ENCODE measurements at regions not wholly inside any gene's neighbourhood (a gene's known extent, or its start where the extent isn't known, plus 50 kb on each side); places are given as distances from the start of the nearest gene placed in this dataset.
A peak's percentile ranks its signal among the peaks of the same experiment; 100 is the strongest.
"Not testable (repeated sequence)": the region's sequence is repeated elsewhere in the genome, so short reads cannot be mapped to it uniquely, and the experiment has no call there.

DNA sequence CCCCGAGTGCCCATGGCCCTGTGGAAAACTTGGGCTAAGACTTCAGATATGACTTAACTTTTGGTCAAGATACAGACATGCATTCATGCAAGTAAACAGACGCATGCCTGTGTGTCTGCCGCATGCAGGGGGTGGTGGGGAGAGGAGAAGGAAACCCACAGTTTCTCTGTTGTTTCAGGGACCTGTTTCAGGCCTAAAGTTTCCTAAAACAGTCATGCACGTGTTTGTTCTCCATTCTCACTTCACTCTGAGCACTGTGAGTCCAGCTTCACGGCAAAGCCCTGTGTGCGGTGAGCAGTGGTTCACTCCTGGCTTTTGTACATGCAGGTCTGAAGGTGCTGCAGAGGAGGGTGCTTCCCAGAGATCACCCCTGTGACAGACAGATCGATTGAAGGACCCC, 158.7 kb downstream of the FOXL1 start:
- Mint-ChIP-seq H3K27me3 (ENCODE audit: low read depth) (peaks cover 40% of the 10 kb centered on the region), H3K4me3 (no peak overlapping the region)

DNA sequence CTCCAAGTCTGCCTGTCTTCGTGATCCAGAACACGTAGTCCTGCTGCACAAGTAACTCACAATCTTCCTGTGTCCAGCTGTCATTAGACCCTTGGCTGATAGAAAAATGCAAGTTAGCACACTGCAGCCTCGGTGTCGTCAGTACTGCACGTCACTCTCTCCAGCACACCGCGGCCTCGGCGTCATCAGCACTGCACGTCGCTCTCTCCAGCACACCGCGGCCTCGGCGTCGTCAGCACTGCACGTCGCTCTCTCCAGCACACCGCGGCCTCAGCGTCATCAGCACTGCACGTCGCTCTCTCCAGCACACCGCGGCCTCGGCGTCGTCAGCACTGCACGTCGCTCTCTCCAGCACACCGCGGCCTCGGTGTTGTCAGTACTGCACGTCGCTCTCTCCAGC, 160.0 kb downstream of the FOXL1 start:
- H3K36me3 Mint-ChIP-seq; DNase-seq (ENCODE audit: low spot score in 2 of 2, unreplicated experiment in 2 of 2); H3K9me3 Mint-ChIP-seq; H3K27ac Mint-ChIP-seq; H3K4me3 Mint-ChIP-seq: not testable (repeated sequence)
- Mint-ChIP-seq H3K27me3 (ENCODE audit: low read depth) (peaks cover 27% of the 10 kb centered on the region), H3K4me1 (peaks cover 38% of the 10 kb centered on the region)

More for the DNA sequence above, 158.7 kb downstream of the FOXL1 start:
- no peak overlapping the region for H3K27ac Mint-ChIP-seq
- DNase-seq (ENCODE audit: low spot score in 2 of 2, unreplicated experiment in 2 of 2): no peak
- TF ChIP-seq, protein P1, sequence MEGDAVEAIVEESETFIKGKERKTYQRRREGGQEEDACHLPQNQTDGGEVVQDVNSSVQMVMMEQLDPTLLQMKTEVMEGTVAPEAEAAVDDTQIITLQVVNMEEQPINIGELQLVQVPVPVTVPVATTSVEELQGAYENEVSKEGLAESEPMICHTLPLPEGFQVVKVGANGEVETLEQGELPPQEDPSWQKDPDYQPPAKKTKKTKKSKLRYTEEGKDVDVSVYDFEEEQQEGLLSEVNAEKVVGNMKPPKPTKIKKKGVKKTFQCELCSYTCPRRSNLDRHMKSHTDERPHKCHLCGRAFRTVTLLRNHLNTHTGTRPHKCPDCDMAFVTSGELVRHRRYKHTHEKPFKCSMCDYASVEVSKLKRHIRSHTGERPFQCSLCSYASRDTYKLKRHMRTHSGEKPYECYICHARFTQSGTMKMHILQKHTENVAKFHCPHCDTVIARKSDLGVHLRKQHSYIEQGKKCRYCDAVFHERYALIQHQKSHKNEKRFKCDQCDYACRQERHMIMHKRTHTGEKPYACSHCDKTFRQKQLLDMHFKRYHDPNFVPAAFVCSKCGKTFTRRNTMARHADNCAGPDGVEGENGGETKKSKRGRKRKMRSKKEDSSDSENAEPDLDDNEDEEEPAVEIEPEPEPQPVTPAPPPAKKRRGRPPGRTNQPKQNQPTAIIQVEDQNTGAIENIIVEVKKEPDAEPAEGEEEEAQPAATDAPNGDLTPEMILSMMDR (IDR thresholded peaks at IDR 0.05; ENCODE audit: unreplicated experiment): no peak
- peaks cover 2% of the 10 kb centered on the region for H3K36me3 Mint-ChIP-seq
- peaks cover 10% of the 10 kb centered on the region for H3K9me3 Mint-ChIP-seq
- H3K4me1 Mint-ChIP-seq: peaks cover 44% of the 10 kb centered on the region

DNA sequence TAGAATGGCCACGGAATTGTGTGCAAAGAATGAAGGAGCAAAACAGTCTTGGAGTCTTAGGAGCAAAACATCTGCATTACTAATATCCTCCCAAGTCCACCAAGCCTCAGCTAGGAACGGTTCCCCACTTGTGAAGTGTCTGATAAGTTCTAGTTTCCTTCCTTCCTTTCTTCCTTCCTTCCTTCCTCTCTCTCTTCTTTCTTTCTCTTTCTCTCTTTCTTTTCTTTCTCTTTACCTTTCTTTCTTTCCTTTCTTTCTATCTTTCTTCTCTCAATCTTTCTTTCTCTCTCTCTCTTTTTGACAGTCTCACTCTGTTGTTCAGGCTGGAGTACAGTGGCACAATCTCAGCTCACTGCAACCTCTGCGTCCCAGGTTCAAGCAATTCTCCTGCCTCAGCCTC, 160.8 kb downstream of the FOXL1 start:
- TF ChIP-seq, protein P1 (IDR thresholded peaks at IDR 0.05; ENCODE audit: unreplicated experiment): no peak
- H3K36me3 Mint-ChIP-seq: peaks cover 2% of the 10 kb centered on the region
- no peak overlapping the region for H3K4me3 Mint-ChIP-seq
- H3K4me1 Mint-ChIP-seq: peaks cover 31% of the 10 kb centered on the region
- peaks cover 10% of the 10 kb centered on the region for H3K9me3 Mint-ChIP-seq
- no peak overlapping the region for H3K27ac Mint-ChIP-seq
- H3K27me3 Mint-ChIP-seq (ENCODE audit: low read depth): peaks cover 19% of the 10 kb centered on the region
- DNase-seq (ENCODE audit: low spot score in 2 of 2, unreplicated experiment in 2 of 2): no peak

DNA sequence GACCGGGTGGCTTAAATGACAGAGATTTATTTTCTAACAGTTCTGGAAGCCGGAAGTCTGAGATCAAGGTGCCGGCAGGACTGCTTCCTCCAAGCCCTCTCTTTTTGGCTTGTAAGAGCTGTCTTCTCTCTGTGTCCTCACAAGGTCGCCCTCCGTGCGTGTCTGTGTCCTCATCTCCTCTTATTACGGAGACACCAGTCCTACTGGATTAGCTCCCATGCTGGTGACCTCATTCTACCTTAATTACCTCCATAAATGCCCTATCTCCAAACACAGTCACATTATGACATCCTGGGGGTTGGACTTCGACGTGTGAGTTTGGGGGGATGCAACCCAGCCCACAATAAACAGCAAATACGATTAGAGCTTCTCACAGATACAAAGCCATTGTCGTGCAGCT, 161.5 kb downstream of the FOXL1 start:
- H3K4me3 Mint-ChIP-seq: no peak overlapping the region
- peaks cover 14% of the 10 kb centered on the region for H3K27me3 Mint-ChIP-seq (ENCODE audit: low read depth)
- peaks cover 10% of the 10 kb centered on the region for H3K9me3 Mint-ChIP-seq
- peaks cover 2% of the 10 kb centered on the region for H3K36me3 Mint-ChIP-seq
- TF ChIP-seq, protein P1 (IDR thresholded peaks at IDR 0.05; ENCODE audit: unreplicated experiment): no peak
- no peak overlapping the region for H3K27ac Mint-ChIP-seq
- peaks cover 26% of the 10 kb centered on the region for H3K4me1 Mint-ChIP-seq
- no peak for DNase-seq (ENCODE audit: low spot score in 2 of 2, unreplicated experiment in 2 of 2)

DNA sequence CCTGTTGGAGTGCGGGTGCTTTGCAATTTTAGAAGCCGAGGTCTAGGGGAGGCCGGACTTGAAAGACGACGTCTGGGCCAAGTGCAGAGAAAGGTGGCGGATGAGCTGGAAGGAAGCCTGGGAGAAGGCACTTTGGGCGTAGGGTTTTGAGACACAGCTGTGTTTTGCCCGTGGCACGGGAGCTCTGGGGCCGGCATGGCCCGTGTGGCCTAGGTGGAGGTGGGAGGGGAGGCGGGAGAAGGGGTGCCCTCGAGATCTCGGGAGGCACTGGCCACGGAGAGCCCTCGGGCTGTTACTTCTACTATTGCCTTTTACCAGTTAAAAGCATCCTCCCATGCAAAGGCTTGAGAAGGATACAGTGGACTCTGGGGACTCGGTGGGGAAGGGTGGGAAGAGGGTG, 161.9 kb downstream of the FOXL1 start:
- Mint-ChIP-seq H3K36me3 (peaks cover 2% of the 10 kb centered on the region), H3K27ac (no peak overlapping the region), H3K27me3 (ENCODE audit: low read depth) (peaks cover 13% of the 10 kb centered on the region), H3K4me1 (peaks cover 25% of the 10 kb centered on the region), H3K9me3 (peaks cover 10% of the 10 kb centered on the region), H3K4me3 (no peak overlapping the region)
- DNase-seq (ENCODE audit: low spot score in 2 of 2, unreplicated experiment in 2 of 2): no peak
- TF ChIP-seq, protein P1 (IDR thresholded peaks at IDR 0.05; ENCODE audit: unreplicated experiment): no peak

DNA sequence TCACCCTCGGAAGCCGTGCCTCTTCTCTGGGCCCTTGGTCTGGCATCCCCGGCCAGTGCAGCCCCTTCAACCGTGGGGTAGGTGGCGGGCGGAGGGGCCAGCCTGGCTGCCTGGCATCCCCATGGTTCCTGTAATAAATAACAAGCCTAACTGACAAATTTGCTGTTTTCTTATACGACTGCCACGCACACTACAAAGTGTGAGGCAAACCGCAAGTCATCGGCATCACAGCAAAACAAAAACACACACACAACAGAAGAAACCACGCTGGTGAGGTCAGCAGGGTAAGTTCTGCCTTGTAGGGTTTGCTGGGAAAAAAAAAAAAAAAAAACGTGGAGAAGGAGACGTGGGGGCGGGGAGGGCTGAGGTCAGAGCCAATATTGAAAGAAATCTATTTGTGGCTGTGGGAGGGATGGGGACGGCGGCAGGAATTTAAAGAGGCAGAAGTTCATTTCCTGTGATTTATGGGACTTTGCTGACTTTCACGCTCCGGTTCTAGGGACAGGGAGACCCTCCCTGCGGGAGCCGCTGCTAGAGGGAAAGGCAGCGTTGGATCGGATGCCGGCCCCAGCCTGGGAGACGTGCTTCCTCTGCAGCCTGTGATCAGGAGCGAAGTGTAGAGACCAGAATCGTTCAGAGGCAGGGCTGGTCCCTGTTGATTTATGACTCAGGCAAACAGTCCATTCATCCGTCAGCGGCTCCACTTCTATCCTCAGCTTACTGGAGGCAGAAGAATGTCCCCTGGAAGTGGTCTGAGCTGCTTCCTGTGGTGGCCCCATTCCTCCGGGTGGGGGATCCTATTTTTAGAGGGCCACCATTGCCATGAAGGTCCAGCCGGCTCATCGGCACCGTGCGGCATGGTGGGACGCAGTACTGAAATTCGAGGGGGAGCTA, 162.8 kb downstream of the FOXL1 start:
- TF ChIP-seq, protein P1 (IDR thresholded peaks at IDR 0.05; ENCODE audit: unreplicated experiment): no peak
- Mint-ChIP-seq H3K4me3 (peak overlapping the region; percentile 62), H3K9me3 (peaks cover 10% of the 10 kb centered on the region), H3K27ac (peak overlapping the region; percentile 82), H3K36me3 (peaks cover 2% of the 10 kb centered on the region), H3K4me1 (peaks cover 25% of the 10 kb centered on the region), H3K27me3 (ENCODE audit: low read depth) (peaks cover 17% of the 10 kb centered on the region)
- DNase-seq (ENCODE audit: low spot score in 2 of 2, unreplicated experiment in 2 of 2): peak in 1 of 2 experiments; percentile 48
